HCT116 (cell line): ENCODE measurements at regions not wholly inside any gene's neighbourhood (a gene's known extent, or its start where the extent isn't known, plus 50 kb on each side); places are given as distances from the start of the nearest gene placed in this dataset.

ENCODE experiments used
- ATAC-seq: fragments of 200-7000 bp; cut with Tn5 transposase; 2 replicates; pipeline ENCODE4 v1.9.1; 2020; ENCODE audit warnings: mild to moderate bottlenecking, moderate library complexity
- BruUV-seq: library from RNA; stranded (reverse); fragments of 400-500 nt; replicated peaks from 2 replicates; lab custom pipeline; 2021; lab: Mats Ljungman, UMichigan
- CTCF ChIA-PET: fragments of 300-600 bp; sonication (Branson Sonifier 250); formaldehyde crosslinking; loops from one replicate; lab custom pipeline; 2021; ENCODE audit warnings: antibody characterized with exemption; lab: Charles Lee
- POLR2A ChIA-PET: fragments of 300-600, 350-600 bp; sonication (Branson Sonifier 250); formaldehyde crosslinking; loops from one replicate; lab custom pipeline; 2021; ENCODE audit warnings: antibody characterized with exemption; lab: Charles Lee
- RAD21 ChIA-PET, 2 experiments: fragments of 300-600 bp; sonication (Branson Sonifier 250); formaldehyde crosslinking; loops; one replicate each; lab custom pipeline; 2023; ENCODE audit warnings: low total read pairs in 2 of 2; ENCODE audit not compliant: uncharacterized antibody in 2 of 2, unreplicated experiment in 2 of 2, low non-redundant PET in 1 of 2; lab: Charles Lee
- DNase-seq: peaks from one replicate; pipeline ENCODE4 v3.0.0-alpha.2; 2010; ENCODE audit warnings: low read depth, low spot score
- H2AFZ ChIP-seq: fragments of 200-600 bp; shearing (Covaris generic), sonication (generic); 2 replicates; pipeline ENCODE4 v1.6.1; 2017; ENCODE audit warnings: low read depth, mixed run types, mixed read lengths, antibody characterized with exemption, low read length; ENCODE audit not compliant: poor library complexity, severe bottlenecking
- H3K27ac ChIP-seq: 2 replicates; pipeline ENCODE4 v1.5.1; 2012; ENCODE audit warnings: low read depth, low read length
- H3K27me3 ChIP-seq: fragments of 200-600 bp; sonication (generic); 2 replicates; pipeline ENCODE4 v1.6.1; 2016; ENCODE audit warnings: mixed run types, low read length, mixed read lengths; ENCODE audit not compliant: insufficient read depth
- H3K36me3 ChIP-seq, 2 experiments: fragments of 200-500 bp in 1 of 2; fragments of 200-600 bp in 1 of 2; sonication (Bioruptor generic) in 1 of 2; sonication (generic) in 1 of 2; 2 replicates each; pipeline versions ENCODE4 v1.5.1 to v1.6.1; 2014 to 2016; ENCODE audit warnings: low read length in 2 of 2, inconsistent platforms in 1 of 2, mixed read lengths in 1 of 2, mixed run types in 1 of 2; ENCODE audit not compliant: insufficient read depth in 2 of 2, control insufficient read depth in 1 of 2
- H3K4me1 ChIP-seq, 2 experiments: fragments of 200-600 bp in 1 of 2; sonication (generic) in 1 of 2; 2 replicates each; pipeline versions ENCODE4 v1.5.1 to v1.6.1; 2012 to 2017; ENCODE audit warnings: low read length in 2 of 2, inconsistent platforms in 1 of 2, mild to moderate bottlenecking in 1 of 2, mixed read lengths in 1 of 2, mixed run types in 1 of 2, moderate library complexity in 1 of 2; ENCODE audit not compliant: insufficient read depth in 2 of 2, control insufficient read depth in 1 of 2
- H3K4me2 ChIP-seq: fragments of 200-600 bp; sonication (generic); 2 replicates; pipeline ENCODE4 v1.6.1; 2017; ENCODE audit warnings: mixed run types, low read length, mixed read lengths
- H3K4me3 ChIP-seq, 2 experiments: fragments of 200-600 bp in 1 of 2; sonication (generic) in 1 of 2; replicated peaks in 1 of 2; 2 replicates each; pipeline ENCODE4 v1.5.1; 2011 to 2016; ENCODE audit warnings: low read length in 2 of 2, control low read depth in 1 of 2, low read depth in 1 of 2, mild to moderate bottlenecking in 1 of 2, mixed read lengths in 1 of 2, mixed run types in 1 of 2
- H3K79me2 ChIP-seq: fragments of 200-600 bp; sonication (generic); 2 replicates; pipeline ENCODE4 v1.6.1; 2017; ENCODE audit warnings: mild to moderate bottlenecking, mixed run types, low read length, moderate library complexity, mixed read lengths; ENCODE audit not compliant: insufficient read depth
- H3K9ac ChIP-seq: fragments of 200-600 bp; sonication (generic); 2 replicates; pipeline ENCODE4 v1.6.1; 2016; ENCODE audit warnings: low read length, mixed read lengths
- H3K9me2 ChIP-seq: fragments of 200-600 bp; sonication (generic), shearing (Covaris generic); 2 replicates; pipeline ENCODE4 v1.6.1; 2017; ENCODE audit warnings: mixed run types, mild to moderate bottlenecking, moderate library complexity; ENCODE audit not compliant: insufficient read depth
- H3K9me3 ChIP-seq, 2 experiments: fragments of 200-500 bp in 1 of 2; fragments of 200-600 bp in 1 of 2; sonication (Bioruptor generic) in 1 of 2; sonication (generic) in 1 of 2; 2 replicates each; pipeline ENCODE4 v1.6.1; 2014 to 2017; ENCODE audit warnings: low read length in 2 of 2, mixed read lengths in 2 of 2, inconsistent platforms in 1 of 2, low read depth in 1 of 2, mild to moderate bottlenecking in 1 of 2, mixed run types in 1 of 2, moderate library complexity in 1 of 2; ENCODE audit not compliant: control insufficient read depth in 1 of 2, insufficient read depth in 1 of 2
- H4K20me1 ChIP-seq: fragments of 200-600 bp; sonication (generic), shearing (Covaris generic); 2 replicates; pipeline ENCODE4 v1.6.1; 2017; ENCODE audit warnings: mixed run types, mild to moderate bottlenecking, moderate library complexity; ENCODE audit not compliant: insufficient read depth
- CBX3 ChIP-seq: IDR thresholded peaks from 2 replicates; pipeline ENCODE4 v1.6.1; 2012; ENCODE audit warnings: low read depth
- CEBPB ChIP-seq: IDR thresholded peaks from 2 replicates; pipeline ENCODE4 v1.6.1; 2012; ENCODE audit warnings: low read depth
- CTCF ChIP-seq, 3 experiments: fragments of 200-600 bp in 1 of 3; sonication (generic) in 1 of 3; IDR thresholded peaks in 2 of 3; conservative IDR thresholded peaks in 1 of 3; 2 replicates each; pipeline ENCODE4 v1.5.1; 2012 to 2017; ENCODE audit warnings: low read depth in 2 of 3, low read length in 2 of 3, antibody characterized with exemption in 1 of 3, borderline replicate concordance in 1 of 3, control low read depth in 1 of 3, mild to moderate bottlenecking in 1 of 3, mixed read lengths in 1 of 3, mixed run types in 1 of 3, moderate library complexity in 1 of 3; ENCODE audit not compliant: insufficient read depth in 1 of 3
- EGR1 ChIP-seq: IDR thresholded peaks from 2 replicates; pipeline ENCODE4 v1.6.1; 2012; ENCODE audit warnings: low read depth
- ELF1 ChIP-seq: IDR thresholded peaks from 2 replicates; pipeline ENCODE4 v1.6.1; 2012; ENCODE audit warnings: low read depth, borderline replicate concordance
- EZH2 ChIP-seq: fragments of 200-600 bp; sonication (generic); IDR thresholded peaks from 2 replicates; pipeline ENCODE4 v1.6.1; 2017; ENCODE audit warnings: antibody characterized with exemption, mixed run types
- EZH2phosphoT487 ChIP-seq: fragments of 200-600 bp; IDR thresholded peaks from 2 replicates; pipeline ENCODE4 v1.6.1; 2018; ENCODE audit warnings: antibody characterized with exemption, borderline replicate concordance
- FOSL1 ChIP-seq: IDR thresholded peaks from 2 replicates; pipeline ENCODE4 v1.6.1; 2012; ENCODE audit warnings: low read depth
- MAX ChIP-seq: IDR thresholded peaks from 2 replicates; pipeline ENCODE4 v1.6.1; 2012
- POLR2A ChIP-seq: IDR thresholded peaks from 2 replicates; pipeline ENCODE4 v1.7.0; 2011; ENCODE audit warnings: borderline replicate concordance; ENCODE audit not compliant: insufficient read depth, insufficient read length; ENCODE audit errors: extremely low read depth
- SRF ChIP-seq: IDR thresholded peaks from 2 replicates; pipeline ENCODE4 v1.6.1; 2012; ENCODE audit warnings: low read depth
- YY1 ChIP-seq: IDR thresholded peaks from 2 replicates; pipeline ENCODE4 v1.6.1; 2011; ENCODE audit warnings: low read length, low read depth, moderate library complexity, mild to moderate bottlenecking; ENCODE audit not compliant: insufficient replicate concordance; ENCODE audit errors: extremely low read depth
- ZBTB33 ChIP-seq: IDR thresholded peaks from 2 replicates; pipeline ENCODE4 v1.6.1; 2011; ENCODE audit warnings: mild to moderate bottlenecking, low read length, moderate library complexity; ENCODE audit not compliant: insufficient replicate concordance; ENCODE audit errors: extremely low read depth
- ZFX ChIP-seq: fragments of 450-650 bp; IDR thresholded peaks from 2 replicates; pipeline ENCODE4 v1.6.1; 2017
- intact Hi-C: fragments of 100-400 bp; cut with micrococcal nuclease; formaldehyde crosslinking; loops from 2 replicates; pipeline ENCODE4 v1.10.0; 2022

- Histone ChIP-seq H3K9me3 (peaks cover 0 to 8% of the 10 kb centered on the region in 2 experiments; a peak in 1 of 4 replicates), H3K9me2 (no peaks in the 10 kb centered on the region), H3K4me3 (no peak overlapping the region), H3K4me1 (peaks cover 0 to 9% of the 10 kb centered on the region in 2 experiments; a peak in 1 of 4 replicates), H2AFZ (no peak overlapping the region), H3K9ac (no peak overlapping the region), H3K27ac (no peak overlapping the region), H3K36me3 (no peaks in the 10 kb centered on the region), H3K27me3 (no peaks in the 10 kb centered on the region), H3K79me2 (no peaks in the 10 kb centered on the region), H3K4me2 (no peak overlapping the region), H4K20me1 (no peaks in the 10 kb centered on the region)
- ChIA-PET CTCF (interaction anchor here (1.7 kb wide), 1 partner anchor 17 kb away, joined by 4 read pairs; no protein-coding TSS in a partner anchor), RAD21 (no interaction called here), POLR2A (no interaction called here)
- DNase-seq, result no peak
- intact Hi-C loops, result no loop called here
- TF ChIP-seq ZFX (no peak), CTCF (IDR thresholded peaks at IDR 0.05 in 2 of 3, conservative IDR thresholded peaks at IDR 0.05 in 1 of 3; ENCODE audit: borderline replicate concordance in 1 of 3, insufficient read depth in 1 of 3, low read depth in 2 of 3, low read length in 2 of 3) (no peak), POLR2A (no peak), SRF (no peak), ELF1 (no peak), EZH2phosphoT487 (no peak), MAX (no peak), EZH2 (no peak), YY1 (no peak), CEBPB (no peak), ZBTB33 (no peak), CBX3 (no peak), FOSL1 (no peak), EGR1 (no peak)
- ATAC-seq, result no peak
- BruUV-seq, result no TSS peak
These were observed 58.3 kb upstream of the MEDAG start for GRCh38 chr13:30847650-30848307.
